IPS-11a (cell line): ENCODE measurements at regions not wholly inside any gene's neighbourhood (a gene's known extent, or its start where the extent isn't known, plus 50 kb on each side); places are given as distances from the start of the nearest gene placed in this dataset.

Source experiments
- H3K4me3 ChIP-seq: one replicate; pipeline ENCODE4 v1.5.1; 2013; ENCODE audit warnings: low read depth, low read length, control low read depth

DNA sequence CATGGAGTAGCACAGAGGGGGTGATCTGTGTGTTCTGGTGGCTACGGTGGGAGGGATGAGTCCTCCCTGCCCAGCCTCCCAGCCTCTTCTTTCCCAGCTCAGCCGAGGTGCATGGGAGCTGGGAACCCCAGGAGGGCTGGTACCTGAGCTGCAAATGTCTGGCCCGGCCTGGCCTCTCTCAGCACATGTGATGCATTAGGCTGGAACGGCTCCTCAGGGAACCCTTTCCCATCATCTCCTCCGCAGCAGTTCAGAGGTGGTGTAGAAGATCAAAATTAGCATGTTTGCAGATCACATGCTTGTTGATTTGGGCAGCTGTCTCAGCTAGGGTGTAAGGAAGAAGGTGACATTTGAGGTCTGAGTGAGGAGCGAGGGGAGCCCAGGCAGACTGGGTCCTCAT is 126.6 kb downstream of the EMX2 start:
- no peak overlapping the region for H3K4me3 ChIP-seq

DNA sequence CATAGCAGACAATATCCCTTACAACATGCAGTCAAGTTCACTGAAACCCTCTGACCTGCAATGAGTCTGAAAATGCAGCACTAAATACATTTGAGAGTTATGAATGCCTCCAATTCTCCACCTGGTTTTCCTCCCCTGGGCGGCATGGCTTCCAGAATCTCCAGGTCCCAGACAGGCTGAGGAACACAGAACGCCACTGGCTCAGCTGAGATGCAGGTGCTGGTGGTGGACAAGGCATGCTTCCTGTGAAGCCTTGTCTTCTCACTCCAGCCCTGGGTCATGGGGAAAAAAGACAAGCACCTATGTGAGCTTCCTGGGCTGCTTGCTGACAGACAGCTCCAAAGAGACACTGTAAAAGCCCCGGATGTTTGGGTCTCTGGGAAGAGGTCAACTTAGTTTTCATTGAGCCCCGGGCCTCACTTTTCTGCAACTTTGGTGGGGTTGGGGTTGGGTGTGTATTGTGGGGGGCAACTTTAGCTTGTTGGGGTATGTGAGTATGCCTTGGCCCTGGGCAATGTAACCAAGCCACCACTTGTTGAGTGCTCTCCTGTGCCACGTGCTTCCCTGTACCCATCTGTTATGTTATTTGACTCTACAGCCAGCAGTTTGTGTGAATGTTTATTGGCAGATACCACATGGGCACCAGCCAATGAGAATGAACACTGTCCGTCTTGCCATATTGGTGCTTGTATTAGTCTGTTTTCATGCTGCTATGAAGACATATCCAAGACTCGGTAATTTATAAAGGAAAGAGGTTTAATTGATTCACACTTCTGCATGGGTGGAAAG is 127.8 kb downstream of the EMX2 start:
- H3K4me3 ChIP-seq, result no peak overlapping the region

DNA sequence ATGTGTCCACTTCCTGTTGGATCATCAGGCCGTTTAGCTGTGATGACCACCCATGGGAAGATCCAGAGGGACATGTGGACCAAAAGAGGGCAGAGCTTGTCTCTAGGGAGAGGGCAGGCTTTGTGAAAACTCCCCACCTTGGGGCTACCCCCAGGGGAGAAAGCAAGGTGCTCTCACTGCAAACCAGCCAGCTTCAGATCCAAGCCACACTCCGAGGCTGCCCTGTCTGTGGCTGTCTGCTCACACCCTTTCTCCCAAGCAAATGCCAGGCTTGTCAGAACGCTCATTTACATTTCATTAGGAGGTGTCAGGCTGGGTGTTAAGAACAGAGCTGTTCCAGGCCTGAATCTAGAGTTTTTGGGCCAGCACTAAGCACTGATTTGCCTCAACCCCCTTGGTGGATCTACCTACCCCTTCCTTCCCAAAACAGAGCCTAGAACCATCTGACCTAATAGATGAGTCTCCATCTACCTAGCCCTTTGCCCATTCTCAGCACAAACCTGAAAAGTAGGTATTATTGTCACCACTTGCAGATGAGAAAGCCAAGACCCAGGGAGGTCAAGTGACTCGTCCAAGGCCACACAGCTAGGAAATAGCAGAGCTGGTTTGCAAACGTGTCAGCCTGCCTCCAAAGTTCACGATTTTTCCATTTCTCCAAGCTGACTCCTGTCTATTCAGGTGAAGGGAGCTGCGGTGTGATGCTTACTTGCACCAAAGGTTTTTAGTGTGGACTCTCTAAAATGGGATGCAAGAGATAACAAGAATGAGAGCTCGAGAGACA is 130.9 kb downstream of the EMX2 start:
- no peak overlapping the region for H3K4me3 ChIP-seq

DNA sequence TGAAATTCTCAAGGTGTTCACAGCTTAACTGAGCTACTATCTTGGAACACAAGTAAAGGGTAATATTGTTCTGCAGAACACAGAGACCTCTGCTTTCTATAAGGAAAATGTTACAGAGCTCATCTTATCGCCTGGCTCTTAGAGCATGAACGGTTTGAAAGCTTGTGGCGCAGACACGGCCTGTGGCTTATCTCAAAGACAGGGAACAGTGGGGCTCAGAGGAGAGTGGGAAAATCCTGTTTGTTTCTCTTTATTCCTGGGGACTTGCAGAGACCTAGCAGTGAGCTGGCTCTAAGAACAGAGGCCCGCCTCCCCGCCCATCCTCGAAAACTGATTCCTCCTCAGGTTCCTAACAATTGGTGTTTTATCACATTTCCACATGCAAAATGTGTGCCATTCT is 131.7 kb downstream of the EMX2 start:
- no peak overlapping the region for H3K4me3 ChIP-seq

DNA sequence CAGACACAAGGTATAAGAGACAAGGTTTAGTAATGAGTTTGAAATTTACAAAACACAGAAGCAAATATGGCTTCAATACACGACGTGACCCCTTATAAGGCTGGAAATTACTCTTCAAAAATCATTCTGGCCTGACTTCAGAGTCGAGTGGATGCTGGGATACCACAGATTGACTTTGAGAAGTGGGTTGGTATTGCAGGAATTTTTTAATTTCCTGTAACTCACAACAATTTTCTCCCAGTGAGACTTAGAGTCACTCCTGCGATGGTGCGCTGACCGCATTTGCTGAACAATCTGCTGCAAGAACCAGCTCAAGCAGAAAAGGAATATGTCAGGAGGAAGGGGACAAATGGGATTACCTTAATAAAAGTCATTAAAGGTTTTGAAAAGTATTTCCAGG is 132.1 kb downstream of the EMX2 start:
- H3K4me3 ChIP-seq, result no peak overlapping the region

DNA sequence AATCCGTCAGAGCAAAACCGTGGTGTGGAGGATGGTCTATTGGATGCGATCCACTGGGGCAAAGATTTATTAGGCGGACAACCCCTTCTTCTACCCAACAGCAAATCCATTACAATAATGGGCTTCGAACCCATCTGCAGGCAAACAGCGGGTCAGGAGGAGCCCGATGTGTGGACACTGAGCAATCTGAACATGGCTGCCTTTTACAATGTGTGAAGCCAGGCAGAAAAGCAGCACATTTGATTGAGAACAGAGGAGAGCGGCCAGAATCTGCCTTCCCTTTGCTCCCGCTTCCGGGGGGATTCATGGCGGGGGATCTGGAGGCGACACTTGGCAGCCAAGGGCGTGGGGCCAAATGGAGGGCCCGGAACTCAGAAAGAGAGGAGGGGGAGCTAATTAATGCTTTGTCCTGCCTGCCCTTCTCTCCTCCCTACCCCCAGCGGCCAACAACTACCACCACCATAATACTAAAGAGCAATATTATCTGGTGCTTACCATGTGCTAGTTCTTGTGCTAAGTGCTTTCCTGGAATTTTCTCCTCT is 133.0 kb downstream of the EMX2 start:
- no peak overlapping the region for H3K4me3 ChIP-seq

DNA sequence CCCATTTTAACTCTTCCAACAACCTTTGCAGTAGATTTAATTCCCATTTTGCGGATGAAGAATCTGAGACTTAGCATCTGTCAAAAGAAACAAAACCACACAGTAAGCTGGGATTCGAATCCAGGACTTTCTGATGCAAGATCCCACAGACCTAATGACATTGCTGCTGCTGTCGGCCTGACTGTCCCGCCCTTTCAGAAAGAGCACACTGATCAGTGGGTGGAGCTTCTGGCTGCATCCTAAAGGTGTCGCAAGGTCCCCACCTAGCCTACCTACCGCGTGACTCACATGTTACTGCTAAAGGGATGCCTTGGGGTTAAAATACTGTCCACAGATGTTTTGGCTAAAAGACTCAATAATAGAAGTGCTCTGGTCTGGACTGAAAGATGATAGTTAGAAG is 134.7 kb downstream of the EMX2 start:
- no peak overlapping the region for H3K4me3 ChIP-seq

DNA sequence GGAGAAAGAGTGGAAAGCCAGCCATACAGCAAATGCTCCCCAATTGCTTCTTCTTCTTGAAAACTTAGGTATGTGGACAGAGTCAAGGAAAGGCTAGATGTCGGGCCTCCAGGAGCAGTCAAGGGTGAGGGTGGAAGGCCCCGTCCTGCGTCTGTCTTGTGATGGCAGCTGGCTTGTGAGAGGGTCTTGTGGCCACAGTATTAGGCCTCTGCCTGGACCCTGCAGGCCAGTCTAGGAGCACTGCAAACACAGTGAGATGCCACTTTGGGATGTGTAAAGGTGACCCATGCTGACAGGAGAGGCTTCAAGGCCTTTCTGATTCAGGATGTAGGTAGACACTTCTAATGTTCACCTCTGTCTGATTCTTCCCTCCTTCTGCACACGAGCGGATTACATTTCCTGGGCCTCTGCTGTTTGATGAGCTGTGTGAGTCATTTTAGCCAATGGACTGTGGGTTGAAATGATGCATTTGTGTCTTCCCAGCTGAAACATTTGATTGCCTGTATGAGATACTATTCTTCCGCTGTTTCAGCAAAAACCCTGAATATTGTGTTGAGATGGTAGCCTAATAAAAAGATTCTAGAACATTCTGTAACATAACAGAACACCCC is 135.4 kb downstream of the EMX2 start:
- H3K4me3 ChIP-seq, result no peak overlapping the region

DNA sequence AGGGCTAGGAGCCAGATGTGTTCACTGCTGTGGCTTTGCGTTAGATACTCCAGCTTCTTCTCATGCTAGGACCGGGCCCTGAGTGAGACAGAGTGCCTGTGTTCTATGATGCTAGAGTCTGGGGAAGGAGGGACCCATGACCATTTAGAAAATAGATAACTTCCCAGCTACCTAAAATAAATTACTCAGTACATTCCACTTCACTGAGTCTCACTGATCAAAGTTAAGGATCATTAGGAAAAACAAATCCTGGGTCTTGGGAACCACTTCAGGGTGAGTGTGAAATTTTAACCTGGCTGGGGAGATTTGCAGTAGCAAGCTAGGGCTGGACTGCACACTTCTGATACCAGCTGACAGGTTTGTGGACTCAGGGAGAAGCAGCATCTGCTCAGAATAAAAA is 138.1 kb downstream of the EMX2 start:
- H3K4me3 ChIP-seq, result no peak overlapping the region

DNA sequence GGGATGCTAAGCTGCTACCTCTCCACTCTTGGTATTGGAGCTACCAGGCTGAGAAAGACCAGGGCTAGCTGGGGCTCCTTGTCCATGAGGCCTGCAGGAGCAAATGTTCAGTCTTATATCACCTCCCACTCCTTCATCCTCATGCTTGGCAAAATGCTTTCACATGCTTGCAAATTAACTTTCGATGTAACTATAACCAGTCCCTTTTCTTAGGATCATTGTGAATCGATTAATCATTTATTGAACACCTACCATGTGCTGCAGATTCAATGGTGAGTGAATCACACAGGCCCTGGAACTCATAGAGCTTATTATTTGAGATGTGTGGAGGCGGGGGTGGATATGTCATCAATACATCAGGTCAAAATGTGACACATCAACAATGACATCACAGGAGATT is 138.6 kb downstream of the EMX2 start:
- H3K4me3 ChIP-seq, result no peak overlapping the region

DNA sequence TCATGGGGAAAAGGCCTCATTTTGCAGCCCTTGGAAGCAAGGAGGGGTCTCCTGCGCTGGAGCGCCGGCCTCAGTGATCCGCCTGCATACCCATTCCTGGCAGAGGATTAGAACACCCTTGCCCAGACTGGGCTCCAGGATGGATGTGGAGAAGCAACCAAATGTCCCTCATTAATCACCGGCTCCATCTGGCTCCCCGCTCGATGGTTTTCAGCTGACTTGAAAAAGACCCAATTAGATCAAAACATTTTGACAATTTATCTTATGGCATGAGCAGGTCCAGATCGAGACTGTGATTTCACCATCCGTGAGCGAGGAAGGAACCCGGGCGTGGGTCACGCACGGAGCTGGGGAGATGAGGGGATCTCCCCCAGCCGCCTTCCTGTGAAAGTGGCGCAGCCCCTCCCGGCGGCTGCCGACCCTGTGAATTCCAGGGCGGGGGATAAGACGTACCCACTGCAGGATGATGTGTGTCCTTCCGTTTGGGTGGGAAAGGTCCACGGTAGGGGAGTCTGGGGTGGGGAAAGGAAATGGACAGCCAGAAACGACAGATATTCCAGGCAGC is 141.6 kb downstream of the EMX2 start:
- H3K4me3 ChIP-seq, result no peak overlapping the region

DNA sequence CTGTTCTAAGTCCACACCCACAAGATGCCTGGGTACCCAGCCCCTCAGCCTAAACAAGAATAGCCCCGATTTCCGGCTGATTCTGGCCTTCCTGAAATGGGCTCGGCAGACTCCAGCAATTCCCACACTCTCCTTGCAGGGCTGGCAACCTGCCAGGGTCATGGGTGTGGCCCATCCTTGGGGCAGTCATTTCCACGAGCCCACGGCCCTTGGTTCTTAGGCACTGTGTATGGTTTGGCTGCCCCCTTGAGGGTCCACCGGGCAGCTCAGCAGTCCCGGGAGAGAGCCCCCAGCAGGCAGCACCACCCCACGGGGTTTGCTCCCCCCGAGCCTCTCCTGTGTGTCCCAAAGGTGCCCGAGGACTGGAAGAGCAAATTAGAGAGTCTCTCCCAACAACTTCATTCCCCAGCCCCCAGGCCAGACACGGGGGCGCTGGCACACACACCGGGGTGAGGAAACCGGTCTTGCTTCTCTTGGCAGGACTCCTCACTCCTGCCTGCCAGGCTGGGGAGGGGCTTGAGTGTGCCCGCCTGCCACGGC is 142.2 kb downstream of the EMX2 start:
- no peak overlapping the region for H3K4me3 ChIP-seq

DNA sequence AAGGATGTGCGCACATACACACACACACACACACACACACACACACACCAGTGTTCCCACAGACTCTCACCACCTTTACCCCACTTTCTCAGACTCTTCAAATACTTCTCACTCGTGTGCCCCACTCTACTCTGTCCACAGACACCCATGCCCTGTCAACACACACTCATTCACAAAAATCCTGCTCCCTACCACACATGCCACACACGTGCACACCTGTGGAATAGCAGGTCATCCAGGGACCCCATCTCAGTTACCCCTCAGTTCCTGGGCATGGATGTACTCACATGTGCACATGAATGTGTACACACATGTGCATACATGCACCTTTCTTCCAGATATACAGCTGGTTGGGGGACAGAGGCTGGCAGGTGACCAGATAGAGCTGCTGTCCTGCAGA is 142.9 kb downstream of the EMX2 start:
- H3K4me3 ChIP-seq, result no peak overlapping the region

DNA sequence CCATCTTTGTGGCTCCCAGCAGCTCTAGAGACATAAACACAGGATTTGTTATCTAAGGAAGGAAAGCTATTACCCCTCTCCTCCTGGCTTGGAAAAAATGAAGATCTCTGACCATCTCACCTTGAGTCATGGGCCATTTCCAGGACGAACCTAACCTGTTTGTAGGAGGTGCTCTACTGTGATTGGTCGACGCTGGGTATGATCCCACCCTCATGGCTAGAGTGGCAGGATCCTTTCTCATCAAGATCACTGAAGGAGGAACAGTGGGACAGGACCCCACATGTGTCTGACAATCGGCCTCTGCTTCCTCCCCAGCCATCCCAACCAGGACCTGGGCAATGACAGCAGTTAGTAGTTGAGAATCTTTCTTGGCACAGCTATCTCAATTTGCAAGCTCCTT is 144.1 kb downstream of the EMX2 start:
- H3K4me3 ChIP-seq, result no peak overlapping the region

DNA sequence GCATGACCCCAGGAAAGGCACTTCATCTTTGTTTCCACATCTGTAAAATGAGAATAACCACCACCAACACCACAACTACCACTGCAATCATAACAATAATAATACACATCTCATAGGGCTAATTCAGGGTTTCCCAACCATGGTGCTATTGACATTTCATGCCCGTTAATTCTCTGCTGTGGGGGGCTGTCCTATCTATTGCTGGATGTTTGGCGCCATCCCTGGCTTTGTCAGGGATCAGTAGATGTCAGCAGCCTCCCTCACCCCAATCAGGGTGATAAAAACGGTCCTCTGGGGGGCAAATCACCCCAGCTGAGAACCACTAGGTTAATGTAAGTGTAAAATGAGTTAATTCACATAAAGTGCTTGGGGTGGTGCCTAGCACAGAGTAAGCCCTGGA is 145.8 kb downstream of the EMX2 start:
- H3K4me3 ChIP-seq, result no peak overlapping the region

DNA sequence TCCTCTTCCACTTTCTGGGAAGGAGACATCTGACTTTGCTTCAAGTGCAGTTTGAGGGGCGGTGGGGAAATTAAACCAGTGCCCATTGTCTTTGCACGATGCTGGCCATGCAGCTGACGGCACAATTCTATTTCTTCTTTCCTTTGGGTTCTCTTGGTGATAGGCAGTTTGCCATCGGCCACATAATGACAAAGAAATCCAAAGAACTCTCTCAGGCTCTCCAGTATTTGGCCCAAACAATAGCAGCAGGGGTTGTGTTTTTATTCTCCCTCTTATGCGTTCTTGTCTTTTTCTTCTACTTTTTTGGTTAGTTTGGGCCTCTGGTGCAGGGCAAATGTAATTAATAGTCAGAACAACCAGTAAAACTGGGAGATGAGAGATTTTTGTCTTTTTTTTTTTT is 147.0 kb downstream of the EMX2 start:
- H3K4me3 ChIP-seq, result no peak overlapping the region

DNA sequence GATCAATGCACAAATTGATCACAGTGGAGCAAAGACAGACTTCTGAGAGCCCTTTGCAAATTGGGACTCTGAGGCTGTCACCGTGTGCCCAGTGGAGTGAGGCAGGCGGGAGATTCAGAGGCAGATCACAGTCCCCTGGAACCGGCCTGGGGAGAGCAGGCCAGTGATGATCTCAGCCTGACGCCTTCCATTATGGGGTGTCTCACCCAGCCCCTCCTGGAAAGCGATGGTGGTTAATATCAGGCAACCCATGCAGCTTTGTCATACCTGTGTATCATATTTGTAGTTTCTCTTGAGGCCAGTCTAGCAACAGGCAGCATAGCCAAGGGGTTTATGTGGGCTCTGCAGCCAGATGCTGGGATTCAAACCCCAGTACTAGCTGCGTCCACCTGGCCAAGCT is 147.8 kb downstream of the EMX2 start:
- H3K4me3 ChIP-seq, result no peak overlapping the region

DNA sequence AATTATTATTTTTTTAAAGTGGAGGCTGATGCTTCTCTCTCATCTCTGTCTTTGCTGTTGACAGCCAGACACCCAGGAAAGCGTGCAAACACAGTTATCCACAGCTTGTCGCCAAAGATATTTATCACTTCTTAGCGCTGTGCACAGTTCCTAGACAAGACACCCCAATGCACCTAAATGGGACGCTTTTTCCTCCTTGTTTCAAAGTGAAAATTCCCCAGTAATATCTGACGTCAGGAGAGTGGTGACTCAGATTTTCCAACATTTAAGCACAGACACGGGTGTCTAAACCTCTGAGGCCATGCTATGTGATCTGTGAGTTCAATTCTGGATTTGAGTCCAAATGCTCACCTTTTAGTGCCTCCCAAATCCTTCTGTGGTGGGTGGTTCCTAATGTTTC is 151.6 kb downstream of the EMX2 start:
- no peak overlapping the region for H3K4me3 ChIP-seq

DNA sequence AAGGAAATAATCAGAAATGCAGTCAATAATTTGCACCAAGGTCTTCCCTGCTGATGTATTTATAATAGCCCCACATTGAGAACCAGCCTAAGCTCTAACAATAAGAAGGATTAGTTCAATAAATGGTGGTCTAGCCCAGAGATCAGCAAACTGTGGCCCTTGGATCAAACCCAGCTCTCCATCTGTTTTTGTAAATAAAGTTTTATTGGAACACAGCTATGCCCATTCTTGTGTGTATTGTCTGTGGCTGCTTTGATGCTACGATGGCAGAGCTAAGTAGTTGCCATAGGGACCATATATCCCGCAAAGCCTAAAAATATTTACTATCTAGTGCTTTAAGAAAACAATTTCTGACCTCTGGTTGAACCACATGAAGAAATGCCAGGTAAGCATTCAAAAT is 154.9 kb downstream of the EMX2 start:
- H3K4me3 ChIP-seq, result no peak overlapping the region

DNA sequence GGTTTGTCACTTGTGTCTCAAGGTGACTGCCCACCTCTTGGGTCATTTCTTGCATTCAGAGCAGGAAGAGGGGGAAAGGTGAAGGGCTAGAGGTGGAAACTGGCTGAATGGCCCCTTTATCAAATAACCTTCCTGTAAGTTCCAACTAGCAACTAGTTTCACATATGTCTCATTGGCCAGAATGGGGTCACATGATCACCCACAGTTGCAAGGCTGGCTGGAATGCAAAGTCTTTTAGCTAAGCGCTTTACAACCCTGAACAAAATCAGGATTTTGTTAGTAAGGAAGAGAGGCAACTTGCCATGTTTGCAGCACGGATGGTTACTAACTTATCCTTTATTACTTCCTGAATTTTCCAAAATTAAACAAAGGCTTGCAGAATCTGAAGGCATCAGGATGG is 156.3 kb downstream of the EMX2 start:
- H3K4me3 ChIP-seq, result no peak overlapping the region

DNA sequence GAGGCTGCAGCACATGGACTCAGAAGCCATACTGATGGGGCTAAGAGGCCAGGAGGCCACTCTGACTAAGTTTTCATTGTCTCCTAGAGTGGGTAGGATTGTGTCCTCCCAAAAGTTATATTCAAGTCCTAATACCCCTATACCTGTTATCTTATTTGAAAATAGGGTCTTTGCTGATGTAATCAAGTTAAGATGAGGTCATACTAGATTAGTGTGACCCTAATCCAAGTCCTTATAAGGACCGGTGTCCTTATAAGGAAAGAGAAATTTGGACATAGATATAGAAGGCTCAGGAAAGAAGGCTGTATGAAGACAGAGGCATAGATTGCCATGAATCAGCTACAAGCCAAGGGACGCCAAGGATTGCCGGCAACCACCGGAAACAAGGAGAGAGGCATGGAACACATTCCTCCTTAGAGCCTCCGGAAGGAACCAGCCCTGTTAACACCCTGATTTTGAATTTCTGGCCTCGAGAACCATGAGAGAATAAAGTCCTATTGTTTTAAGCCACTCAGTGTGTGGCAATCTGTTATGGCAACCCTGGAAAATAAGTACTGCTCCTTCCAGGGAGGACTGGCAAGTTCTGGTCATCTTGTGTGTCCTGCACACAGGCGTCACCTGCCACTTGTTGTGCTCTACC is 157.0 kb downstream of the EMX2 start:
- no peak overlapping the region for H3K4me3 ChIP-seq
